Islet of Langerhans (tissue), 1 donor: ENCODE measurements at regions not wholly inside any gene's neighbourhood (a gene's known extent, or its start where the extent isn't known, plus 50 kb on each side); places are given as distances from the start of the nearest gene placed in this dataset.

Experiments
- FAIRE-seq: peaks from one replicate; lab custom pipeline; 2011; peaks lifted over from hg19 to GRCh38; lab: Jason Lieb, UNC

- no peak for FAIRE-seq
These were observed 64.9 kb upstream of the STK32A start for GRCh38 chr5:147169901-147170300.

GRCh38 chr5:147170603-147171002 is 64.2 kb upstream of the STK32A start:
- no peak for FAIRE-seq

DNA sequence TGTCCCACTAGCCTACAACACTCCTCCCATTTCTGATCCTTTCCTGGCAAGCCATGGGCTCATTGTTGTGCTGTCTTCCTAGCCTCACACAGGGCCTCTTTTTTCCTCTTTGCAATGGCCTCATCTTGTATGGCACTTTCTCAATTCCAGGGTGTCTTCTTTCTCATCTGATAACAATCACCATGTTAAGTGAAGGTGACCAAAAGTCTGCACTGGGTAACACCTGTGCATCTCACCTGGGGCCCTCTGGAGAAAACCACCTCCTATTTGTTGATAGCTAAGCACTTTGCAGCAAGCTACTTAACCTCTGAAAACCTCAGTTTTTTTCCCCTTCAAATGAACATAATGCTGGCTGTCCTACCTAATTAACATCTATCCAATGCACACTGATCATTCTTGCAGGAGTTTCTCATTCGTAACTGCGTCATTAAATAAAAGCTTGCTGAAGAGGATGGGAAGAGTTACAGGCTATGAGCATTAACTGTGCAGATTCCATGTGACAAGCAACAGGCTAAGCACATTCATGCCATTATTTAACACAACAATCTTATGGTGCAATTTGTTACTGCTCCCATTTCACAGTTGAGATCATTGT is 60.1 kb upstream of the STK32A start:
- no peak for FAIRE-seq

- no peak for FAIRE-seq
These were observed 59.2 kb upstream of the STK32A start for GRCh38 chr5:147175516-147176097.

- FAIRE-seq: no peak
These were observed 58.4 kb upstream of the STK32A start for GRCh38 chr5:147176422-147176821.

DNA sequence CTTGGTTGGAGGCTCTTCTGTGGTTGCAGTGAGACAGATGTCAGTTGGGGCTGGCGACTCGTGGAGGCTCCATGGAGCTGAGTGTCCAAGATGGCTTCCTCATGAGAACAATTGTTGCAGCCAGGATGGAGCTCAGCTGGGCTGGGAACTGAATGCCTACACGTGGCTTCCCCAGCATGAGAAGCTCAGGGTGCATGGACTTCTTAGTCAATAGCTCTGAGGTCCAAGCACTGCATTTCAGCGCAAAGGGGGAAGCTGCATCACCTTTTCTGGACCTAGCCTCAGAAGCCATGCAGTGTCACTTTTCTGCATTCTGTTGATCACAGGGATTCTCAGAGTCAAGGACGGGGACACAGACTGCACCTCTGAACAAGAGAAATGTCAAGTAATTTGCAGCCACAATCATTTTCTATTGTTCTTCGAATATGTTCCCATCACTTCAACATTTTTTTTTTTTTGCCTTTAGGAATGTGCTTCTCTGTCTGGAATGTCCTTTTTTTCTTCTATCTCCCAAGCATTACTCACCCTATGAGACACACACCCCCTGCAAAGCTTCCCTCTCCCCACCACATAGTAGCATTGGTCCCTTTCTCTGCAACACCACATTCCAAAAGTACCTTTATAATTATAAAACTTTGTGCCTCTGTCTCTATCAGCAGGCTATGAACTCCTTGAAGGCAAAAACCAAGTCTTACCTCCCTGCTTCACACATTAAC is 57.5 kb upstream of the STK32A start:
- FAIRE-seq: no peak

GRCh38 chr5:147179562-147180147 is 55.2 kb upstream of the STK32A start:
- FAIRE-seq: no peak

DNA sequence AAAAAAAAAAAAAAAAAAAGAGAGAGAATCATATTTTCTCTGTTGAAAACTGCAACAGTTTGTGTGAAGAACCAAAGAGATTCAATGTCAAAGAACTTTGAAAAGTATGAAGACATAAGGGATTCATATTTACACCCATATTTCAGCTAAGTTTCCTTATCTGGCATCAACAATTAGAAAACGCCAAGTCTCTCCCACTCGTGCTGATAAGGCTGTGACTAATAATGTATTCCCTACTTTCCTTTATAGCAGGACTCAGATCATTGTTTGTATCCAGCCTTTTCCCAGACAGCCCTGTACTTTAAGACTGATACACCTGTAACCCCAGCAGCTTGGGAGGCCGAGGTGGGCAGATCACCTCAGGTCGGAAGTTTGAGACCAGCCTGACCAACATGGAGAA is 54.1 kb upstream of the STK32A start:
- no peak for FAIRE-seq
